ENCODE measurements at regions not wholly inside any gene's neighbourhood (a gene's known extent, or its start where the extent isn't known, plus 50 kb on each side); places are given as distances from the start of the nearest gene placed in this dataset.

- TF ChIP-seq POU6F1 (CRISPR knock-in tag; IDR thresholded peaks at IDR 0.05; ENCODE audit: borderline replicate concordance, low read depth) (no peak), BACH2 (CRISPR knock-in tag; IDR thresholded peaks at IDR 0.05; ENCODE audit: borderline replicate concordance) (no peak)
These were observed 51.4 kb upstream of the TOP1 start (continued) for GRCh38 chr20:40977218-40977617.

DNA sequence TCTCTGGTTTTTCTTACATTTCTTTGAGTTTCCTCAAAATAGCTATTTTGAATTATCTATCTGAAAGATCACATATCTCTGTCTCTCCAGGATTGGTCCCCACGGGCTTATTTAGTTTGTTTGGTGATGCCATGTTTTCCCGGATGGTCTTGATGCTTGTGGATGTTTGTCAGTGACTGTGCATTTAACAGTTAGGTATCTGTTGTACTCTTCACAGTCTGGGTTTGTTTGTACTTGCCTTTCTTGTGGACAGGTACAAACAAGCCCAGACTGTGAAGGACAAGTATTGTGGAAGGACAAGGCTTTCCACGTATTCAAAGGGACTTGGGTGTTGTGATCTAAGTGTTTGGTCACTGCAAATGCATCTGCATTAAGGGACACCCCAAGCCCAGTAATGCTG is 49.9 kb upstream of the TOP1 start:
- TF ChIP-seq, protein P1, sequence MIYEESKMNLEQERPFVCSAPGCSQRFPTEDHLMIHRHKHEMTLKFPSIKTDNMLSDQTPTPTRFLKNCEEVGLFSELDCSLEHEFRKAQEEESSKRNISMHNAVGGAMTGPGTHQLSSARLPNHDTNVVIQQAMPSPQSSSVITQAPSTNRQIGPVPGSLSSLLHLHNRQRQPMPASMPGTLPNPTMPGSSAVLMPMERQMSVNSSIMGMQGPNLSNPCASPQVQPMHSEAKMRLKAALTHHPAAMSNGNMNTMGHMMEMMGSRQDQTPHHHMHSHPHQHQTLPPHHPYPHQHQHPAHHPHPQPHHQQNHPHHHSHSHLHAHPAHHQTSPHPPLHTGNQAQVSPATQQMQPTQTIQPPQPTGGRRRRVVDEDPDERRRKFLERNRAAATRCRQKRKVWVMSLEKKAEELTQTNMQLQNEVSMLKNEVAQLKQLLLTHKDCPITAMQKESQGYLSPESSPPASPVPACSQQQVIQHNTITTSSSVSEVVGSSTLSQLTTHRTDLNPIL (CRISPR knock-in tag; IDR thresholded peaks at IDR 0.05; ENCODE audit: low read depth), result no peak
- TF ChIP-seq ESRRG (CRISPR knock-in tag; IDR thresholded peaks at IDR 0.05) (no peak), TOX (CRISPR knock-in tag; IDR thresholded peaks at IDR 0.05; ENCODE audit: borderline replicate concordance) (no peak), ZNF565 (CRISPR knock-in tag; conservative IDR thresholded peaks at IDR 0.05; ENCODE audit: low read depth) (no peak), TSHZ2 (CRISPR knock-in tag; IDR thresholded peaks at IDR 0.05) (no peak), BACH2 (CRISPR knock-in tag; IDR thresholded peaks at IDR 0.05; ENCODE audit: borderline replicate concordance) (no peak), ZFP3 (CRISPR knock-in tag; IDR thresholded peaks at IDR 0.05) (no peak), PPARA (CRISPR knock-in tag; IDR thresholded peaks at IDR 0.05; ENCODE audit: borderline replicate concordance) (no peak)
- no peak for ATAC-seq
